Adrenal gland (tissue), 9 donors: ENCODE measurements at regions not wholly inside any gene's neighbourhood (a gene's known extent, or its start where the extent isn't known, plus 50 kb on each side); places are given as distances from the start of the nearest gene placed in this dataset.

ENCODE experiments used
- DNase-seq, 7 donors: peaks; one replicate each; pipeline ENCODE4 v3.0.0-alpha.2; 2019 to 2020
- H3K27ac ChIP-seq, 5 donors: fragments of 200-600 bp; sonication (generic) in 4 of 5; 1 replicate in 3 of 5; 2 replicates in 2 of 5; pipeline versions ENCODE4 v1.5.1 to v1.8.0; 2016 to 2020; ENCODE audit warnings: mild to moderate bottlenecking in 1 of 5
- H3K27me3 ChIP-seq: fragments of 200-600 bp; 2 replicates; pipeline ENCODE4 v1.8.0; 2021
- H3K36me3 ChIP-seq, 2 donors: fragments of 200-600 bp; replicated peaks in 1 of 2; 1 replicate in 1 of 2; 2 replicates in 1 of 2; pipeline versions ENCODE4 v1.5.1 to v1.8.0; 2018 to 2022
- H3K4me1 ChIP-seq, 2 donors: fragments of 200-600 bp; replicated peaks in 1 of 2; 1 replicate in 1 of 2; 2 replicates in 1 of 2; pipeline versions ENCODE4 v1.5.1 to v1.8.0; 2018 to 2021
- H3K4me3 ChIP-seq, 4 donors: fragments of 200-600 bp; sonication (generic) in 3 of 4; one replicate each; pipeline ENCODE4 v1.5.1; 2016 to 2018
- H3K9me3 ChIP-seq, 3 donors: fragments of 200-600 bp; sonication (generic) in 1 of 3; replicated peaks in 1 of 3; 1 replicate in 2 of 3; 2 replicates in 1 of 3; pipeline versions ENCODE4 v1.5.1 to v1.8.0; 2016 to 2021
- POLR2A ChIP-seq, 2 donors: fragments of 450-650 bp; IDR thresholded peaks; one replicate each; pipeline ENCODE4 v1.6.1; 2017; ENCODE audit warnings: antibody characterized with exemption in 2 of 2, mild to moderate bottlenecking in 2 of 2, moderate library complexity in 1 of 2
- WGBS, 4 donors: extraction: QIAGEN DNeasy Blood & Tissue Kit in 2 of 4; methylation state at CpG; one replicate each; pipeline versions ENCODE4 v1.1.5 to v1.1.7; 2013 to 2017; 5-methylcytosine and 5-hydroxymethylcytosine counted together
- intact Hi-C, 2 donors: fragments of 100-400 bp; cut with DNase I; formaldehyde crosslinking; loops; one replicate each; pipeline versions ENCODE4 v1.14.1 to v1.15.0; 2022 to 2023
- TF ChIP-seq, protein P1 (sequence below), 6 experiments: fragments of 450-650 bp in 4 of 6; fragments of 200-600 bp in 2 of 6; sonication (generic) in 1 of 6; IDR thresholded peaks; 1 replicate in 5 of 6; 2 replicates in 1 of 6; pipeline versions ENCODE4 v1.5.1 to v1.8.0; 2016 to 2021; ENCODE audit warnings: antibody characterized with exemption in 6 of 6, mild to moderate bottlenecking in 2 of 6, moderate library complexity in 1 of 6
- donor health status: healthy with polysubstance abuse.
- donor health status: Bipolar disorder and iron deficiency.
- donor health status: DM: yes; HTN: yes; CAD: no.
- donor health status: DM: no; HTN: no; CAD: no.
- donor health status: DM: no; HTN: no; CAD: no.

- Histone ChIP-seq H3K4me1 (no peaks in the 10 kb centered on the region), H3K4me3 (no peak overlapping the region), H3K9me3 (no peaks in the 10 kb centered on the region), H3K27me3 (peaks cover 12% of the 10 kb centered on the region), H3K36me3 (no peaks in the 10 kb centered on the region), H3K27ac (no peak overlapping the region)
- DNase-seq, result no peak
- no peak for TF ChIP-seq POLR2A (IDR thresholded peaks at IDR 0.05)
- TF ChIP-seq, protein P1, sequence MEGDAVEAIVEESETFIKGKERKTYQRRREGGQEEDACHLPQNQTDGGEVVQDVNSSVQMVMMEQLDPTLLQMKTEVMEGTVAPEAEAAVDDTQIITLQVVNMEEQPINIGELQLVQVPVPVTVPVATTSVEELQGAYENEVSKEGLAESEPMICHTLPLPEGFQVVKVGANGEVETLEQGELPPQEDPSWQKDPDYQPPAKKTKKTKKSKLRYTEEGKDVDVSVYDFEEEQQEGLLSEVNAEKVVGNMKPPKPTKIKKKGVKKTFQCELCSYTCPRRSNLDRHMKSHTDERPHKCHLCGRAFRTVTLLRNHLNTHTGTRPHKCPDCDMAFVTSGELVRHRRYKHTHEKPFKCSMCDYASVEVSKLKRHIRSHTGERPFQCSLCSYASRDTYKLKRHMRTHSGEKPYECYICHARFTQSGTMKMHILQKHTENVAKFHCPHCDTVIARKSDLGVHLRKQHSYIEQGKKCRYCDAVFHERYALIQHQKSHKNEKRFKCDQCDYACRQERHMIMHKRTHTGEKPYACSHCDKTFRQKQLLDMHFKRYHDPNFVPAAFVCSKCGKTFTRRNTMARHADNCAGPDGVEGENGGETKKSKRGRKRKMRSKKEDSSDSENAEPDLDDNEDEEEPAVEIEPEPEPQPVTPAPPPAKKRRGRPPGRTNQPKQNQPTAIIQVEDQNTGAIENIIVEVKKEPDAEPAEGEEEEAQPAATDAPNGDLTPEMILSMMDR (IDR thresholded peaks at IDR 0.05), result no peak
- intact Hi-C loops, result no loop called here
- 80 to 93% (median 85%) methylated on average over 13 of the region's 13 CpGs for WGBS, 4 donors
Observed at GRCh38 chr6:44559486-44560270, 172.2 kb downstream of the CDC5L start.

GRCh38 chr6:44560458-44561059 is 173.1 kb downstream of the CDC5L start:
- intact Hi-C loops, result no loop called here
- no peak overlapping the region for H3K27ac ChIP-seq
- H3K4me1 ChIP-seq, result no peaks in the 10 kb centered on the region
- WGBS, 4 donors, result 56 to 69% (median 64%) methylated on average over 12 of the region's 12 CpGs
- peaks cover 12% of the 10 kb centered on the region for H3K27me3 ChIP-seq
- TF ChIP-seq POLR2A (IDR thresholded peaks at IDR 0.05), result no peak
- TF ChIP-seq, protein P1 (IDR thresholded peaks at IDR 0.05), result no peak
- no peak for DNase-seq
- no peak overlapping the region for H3K4me3 ChIP-seq
- H3K9me3 ChIP-seq, result no peaks in the 10 kb centered on the region
- H3K36me3 ChIP-seq, result no peaks in the 10 kb centered on the region

DNA sequence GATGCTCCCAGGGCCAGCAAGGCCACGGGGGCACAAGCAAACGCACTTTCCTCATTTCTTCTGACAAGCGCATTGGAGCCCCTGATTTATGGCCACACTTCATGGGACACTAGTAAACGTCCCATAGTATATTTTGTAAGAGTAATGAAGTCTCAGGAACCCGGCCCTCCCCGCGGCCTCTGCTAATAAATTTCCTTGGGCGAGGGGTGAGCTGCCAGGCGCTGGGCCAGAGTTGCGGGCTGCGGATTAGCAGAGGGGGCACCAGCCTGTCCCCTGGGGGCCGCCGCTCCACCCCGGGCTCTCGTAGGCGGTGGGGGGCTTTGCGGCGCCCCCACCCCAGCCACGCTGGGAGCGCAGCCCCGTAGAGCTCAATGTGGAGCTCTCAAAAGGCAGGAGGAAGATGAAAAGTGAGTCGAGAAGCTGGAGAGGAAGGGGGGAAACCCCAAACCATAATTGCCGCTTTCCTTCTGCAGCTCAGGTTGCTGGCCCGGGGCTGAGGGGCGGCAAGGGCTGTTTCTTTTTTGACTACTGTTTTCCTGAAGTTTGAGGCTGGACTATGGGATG is 173.6 kb downstream of the CDC5L start:
- Histone ChIP-seq H3K27me3 (peaks cover 12% of the 10 kb centered on the region), H3K27ac (no peak overlapping the region), H3K4me3 (no peak overlapping the region), H3K36me3 (no peaks in the 10 kb centered on the region), H3K9me3 (no peaks in the 10 kb centered on the region), H3K4me1 (no peaks in the 10 kb centered on the region)
- no peak for DNase-seq
- intact Hi-C loops, result no loop called here
- TF ChIP-seq, protein P1 (IDR thresholded peaks at IDR 0.05), result no peak
- TF ChIP-seq POLR2A (IDR thresholded peaks at IDR 0.05), result no peak
- WGBS, 4 donors, result 22 to 38% (median 28%) methylated on average over 12 to 25 of the region's 25 CpGs

GRCh38 chr6:44561832-44562665 is 174.5 kb downstream of the CDC5L start:
- Histone ChIP-seq H3K4me3 (no peak overlapping the region), H3K27me3 (peaks cover 12% of the 10 kb centered on the region), H3K4me1 (no peaks in the 10 kb centered on the region), H3K27ac (no peak overlapping the region), H3K9me3 (no peaks in the 10 kb centered on the region), H3K36me3 (no peaks in the 10 kb centered on the region)
- intact Hi-C loops, result no loop called here
- TF ChIP-seq POLR2A (IDR thresholded peaks at IDR 0.05), result no peak
- TF ChIP-seq, protein P1 (IDR thresholded peaks at IDR 0.05), result no peak
- peak in 1 of 7 donors; percentile 44 for DNase-seq
- WGBS, 4 donors, result 74 to 94% (median 81%) methylated on average over 7 to 8 of the region's 8 CpGs
